ENCODE measurements at regions not wholly inside any gene's neighbourhood (a gene's known extent, or its start where the extent isn't known, plus 50 kb on each side); places are given as distances from the start of the nearest gene placed in this dataset.
A peak's percentile ranks its signal among the peaks of the same experiment; 100 is the strongest.

- TF ChIP-seq ATOH8 (CRISPR knock-in tag; IDR thresholded peaks at IDR 0.05; ENCODE audit: low read depth) (no peak), SREBF2 (IDR thresholded peaks at IDR 0.05) (no peak), RCOR1 (IDR thresholded peaks at IDR 0.05; ENCODE audit: low read depth, low read length) (no peak)
Observed at GRCh38 chr4:163866728-163867315, 372.3 kb downstream of the TMA16 start (continued).

GRCh38 chr4:163868445-163868844 lies 374.0 kb downstream of the TMA16 start:
- ChIA-PET CTCF (interaction anchor here (0.5 kb wide), 1 partner anchor 9 kb away, joined by 3 read pairs; no protein-coding TSS in a partner anchor), POLR2A (no interaction called here)
- 6% methylated on average over 2 of the region's 2 CpGs for WGBS (ENCODE audit: missing lambda C conversion rate)
- H3K27ac ChIP-seq, result no peak overlapping the region
- H3K4me3 ChIP-seq, result no peak overlapping the region
- DNase-seq (ENCODE audit: low read depth in 1 of 2, low spot score in 1 of 2) (no peak), FAIRE-seq (no peak), ATAC-seq (no peak)
- no peak overlapping the region for H3K4me2 ChIP-seq
- H3K4me1 ChIP-seq, result no peaks in the 10 kb centered on the region
- TF ChIP-seq EP300 (IDR thresholded peaks at IDR 0.05), result no peak
- TF ChIP-seq HEYL (CRISPR knock-in tag; IDR thresholded peaks at IDR 0.05), result no peak
- TF ChIP-seq HOXA7 (CRISPR knock-in tag; IDR thresholded peaks at IDR 0.05), result no peak
- no peak for TF ChIP-seq KDM1A (IDR thresholded peaks at IDR 0.05; ENCODE audit: low read depth)
- TF ChIP-seq CBX8 (IDR thresholded peaks at IDR 0.05), result no peak
- TF ChIP-seq POLR2AphosphoS2 (conservative IDR thresholded peaks at IDR 0.05; ENCODE audit: low read length), result no peak
- no peak for TF ChIP-seq CHD4 (IDR thresholded peaks at IDR 0.05; ENCODE audit: borderline replicate concordance)
- no peak for TF ChIP-seq SMC3 (IDR thresholded peaks at IDR 0.05)
- TF ChIP-seq JUNB (IDR thresholded peaks at IDR 0.05), result no peak
- no peak for TF ChIP-seq TFCP2L1 (CRISPR knock-in tag; IDR thresholded peaks at IDR 0.05)
- TF ChIP-seq NR3C1 (IDR thresholded peaks at IDR 0.05), result no peak
- no peak for TF ChIP-seq FOSB (CRISPR knock-in tag; IDR thresholded peaks at IDR 0.05)
- TF ChIP-seq HDAC2 (IDR thresholded peaks at IDR 0.05), result no peak
- no peak for TF ChIP-seq MAZ (IDR thresholded peaks at IDR 0.05; ENCODE audit: borderline replicate concordance, low read depth, low read length)
- no peak for TF ChIP-seq BHLHE40 (IDR thresholded peaks at IDR 0.05; ENCODE audit: low read depth, low read length)
- no peak for TF ChIP-seq HOXB13 (CRISPR knock-in tag; IDR thresholded peaks at IDR 0.05; ENCODE audit: low read depth)
- no peaks in the 10 kb centered on the region for H3K9me3 ChIP-seq

GRCh38 chr4:163871078-163871477 lies 376.6 kb downstream of the TMA16 start:
- Histone ChIP-seq H3K4me2 (no peak overlapping the region), H3K27ac (no peak overlapping the region), H3K9me3 (no peaks in the 10 kb centered on the region), H3K4me3 (no peak overlapping the region), H3K4me1 (no peaks in the 10 kb centered on the region)
- peak; percentile 16 for TF ChIP-seq MAFK (IDR thresholded peaks at IDR 0.05; ENCODE audit: partially characterized antibody)
- TF ChIP-seq HOXB13 (CRISPR knock-in tag; IDR thresholded peaks at IDR 0.05; ENCODE audit: low read depth), result no peak
- TF ChIP-seq FOSL2 (IDR thresholded peaks at IDR 0.05), result no peak
- TF ChIP-seq FOSL2 (CRISPR knock-in tag; IDR thresholded peaks at IDR 0.05), result no peak
- no peak for TF ChIP-seq HDAC2 (IDR thresholded peaks at IDR 0.05)
- no peak for TF ChIP-seq PHF8 (IDR thresholded peaks at IDR 0.05; ENCODE audit: borderline replicate concordance, low read depth)
- DNase-seq (ENCODE audit: low read depth in 1 of 2, low spot score in 1 of 2) (no peak), ATAC-seq (no peak), FAIRE-seq (no peak)
- WGBS (ENCODE audit: missing lambda C conversion rate), result 6% methylated on average over 1 of the region's 1 CpG
- CTCF ChIA-PET, result no interaction called here
- POLR2A ChIA-PET, result no interaction called here

- FAIRE-seq, result no peak
- Histone ChIP-seq H3K27ac (no peak overlapping the region), H3K9me3 (no peaks in the 10 kb centered on the region), H3K4me3 (no peak overlapping the region), H3K4me2 (no peak overlapping the region), H3K4me1 (no peaks in the 10 kb centered on the region)
- POLR2A ChIA-PET, result no interaction called here
- DNase-seq (ENCODE audit: low read depth in 1 of 2, low spot score in 1 of 2), result no peak
- CTCF ChIA-PET, result no interaction called here
- TF ChIP-seq POLR2AphosphoS2 (conservative IDR thresholded peaks at IDR 0.05; ENCODE audit: low read length) (no peak), GATA3 (IDR thresholded peaks at IDR 0.05; ENCODE audit: borderline replicate concordance) (no peak)
- no peak for ATAC-seq
- 50% methylated on average over 4 of the region's 4 CpGs for WGBS (ENCODE audit: missing lambda C conversion rate)
Observed at GRCh38 chr4:163875327-163875726, 380.8 kb downstream of the TMA16 start.

Measured in A549 (cell line).